A673 (cell line): ENCODE measurements at regions not wholly inside any gene's neighbourhood (a gene's known extent, or its start where the extent isn't known, plus 50 kb on each side); places are given as distances from the start of the nearest gene placed in this dataset.

ENCODE experiments used
- CTCF ChIP-seq: fragments of 300-800, 200-600 bp; sonication (generic); conservative IDR thresholded peaks from 2 replicates; pipeline ENCODE4 v1.5.1; 2017; ENCODE audit warnings: low read depth, mild to moderate bottlenecking, antibody characterized with exemption, low read length, moderate library complexity, mixed read lengths
- EZH2 ChIP-seq: fragments of 200-600 bp; sonication (generic); IDR thresholded peaks from 2 replicates; pipeline ENCODE4 v1.6.1; 2017; ENCODE audit warnings: borderline replicate concordance, low read depth, mild to moderate bottlenecking, mixed read lengths, antibody characterized with exemption, low read length; ENCODE audit not compliant: poor library complexity, severe bottlenecking

DNA sequence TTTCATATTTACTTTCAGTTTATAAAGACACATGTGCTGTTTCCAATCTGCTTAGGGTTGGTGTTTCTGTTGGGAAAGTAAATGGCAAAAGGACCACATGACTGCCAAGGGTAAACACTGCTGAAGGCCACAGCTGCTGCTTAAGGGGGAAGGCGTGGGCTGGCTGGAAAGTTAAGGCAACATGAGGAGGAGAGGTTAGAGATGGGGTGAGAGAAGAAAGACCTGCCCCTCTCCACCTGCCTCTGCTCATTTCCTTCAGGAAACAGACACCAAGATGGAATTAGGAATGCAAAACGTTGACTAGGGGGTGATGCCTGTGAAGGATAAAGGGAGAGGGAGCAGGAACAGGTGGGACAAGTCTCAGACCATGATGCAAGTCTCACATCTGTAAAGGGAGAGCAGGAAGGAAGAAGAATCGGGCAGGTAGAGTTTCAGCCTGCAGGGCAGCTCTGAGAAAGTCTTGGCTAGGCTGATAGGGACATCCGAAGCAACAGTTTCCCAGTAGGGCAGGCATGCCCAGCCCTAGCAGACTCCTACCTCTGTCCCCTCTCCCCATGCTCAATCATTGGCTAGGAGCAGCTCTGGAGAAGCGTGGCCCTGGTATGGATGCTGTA is 86.0 kb downstream of the CDC42EP3 start:
- TF ChIP-seq EZH2 (no peak), CTCF (no peak)
